Stimulated activated CD8-positive, alpha-beta memory T cell treated with anti-CD3 and anti-CD28 coated beads, Interleukin-7, amount 100 ng/mL, for 4 hours (primary cell): ENCODE measurements at regions not wholly inside any gene's neighbourhood (a gene's known extent, or its start where the extent isn't known, plus 50 kb on each side); places are given as distances from the start of the nearest gene placed in this dataset.

Experiments used
- DNase-seq, 2 donors: peaks; one replicate each; pipeline ENCODE4 v3.0.0-alpha.2; 2020; ENCODE audit warnings: low read depth in 2 of 2

- no peak for DNase-seq
Observed at GRCh38 chr2:6452702-6453481, 412.8 kb downstream of the CMPK2 start.

GRCh38 chr2:6454286-6454990, 411.3 kb downstream of the CMPK2 start:
- no peak for DNase-seq

GRCh38 chr2:6459138-6459537, 406.6 kb downstream of the CMPK2 start:
- no peak for DNase-seq

- no peak for DNase-seq
Observed at GRCh38 chr2:6470518-6470917, 395.2 kb downstream of the CMPK2 start.

GRCh38 chr2:6471419-6471818, 394.3 kb downstream of the CMPK2 start:
- DNase-seq = no peak

GRCh38 chr2:6474161-6475140, 391.3 kb downstream of the CMPK2 start:
- DNase-seq = no peak

GRCh38 chr2:6475155-6475940, 390.4 kb downstream of the CMPK2 start:
- DNase-seq = no peak

- DNase-seq = no peak
Observed at GRCh38 chr2:6480514-6480913, 385.2 kb downstream of the CMPK2 start.

GRCh38 chr2:6482256-6482655, 383.5 kb downstream of the CMPK2 start:
- no peak for DNase-seq

GRCh38 chr2:6487765-6488164, 377.9 kb downstream of the CMPK2 start:
- no peak for DNase-seq

- no peak for DNase-seq
Observed at GRCh38 chr2:6492573-6492972, 373.1 kb downstream of the CMPK2 start.

GRCh38 chr2:6493266-6493665, 372.4 kb downstream of the CMPK2 start:
- DNase-seq = no peak

GRCh38 chr2:6493669-6494068, 372.0 kb downstream of the CMPK2 start:
- DNase-seq = no peak

- no peak for DNase-seq
Observed at GRCh38 chr2:6495466-6495865, 370.2 kb downstream of the CMPK2 start.

- DNase-seq = no peak
Observed at GRCh38 chr2:6496376-6496775, 369.3 kb downstream of the CMPK2 start.

- no peak for DNase-seq
Observed at GRCh38 chr2:6497048-6497447, 368.7 kb downstream of the CMPK2 start.

- no peak for DNase-seq
Observed at GRCh38 chr2:6498841-6499240, 366.9 kb downstream of the CMPK2 start.

GRCh38 chr2:6499691-6500090, 366.0 kb downstream of the CMPK2 start:
- no peak for DNase-seq

GRCh38 chr2:6506361-6506794, 359.3 kb downstream of the CMPK2 start:
- no peak for DNase-seq

- no peak for DNase-seq
Observed at GRCh38 chr2:6506859-6507258, 358.8 kb downstream of the CMPK2 start.

GRCh38 chr2:6510532-6510931, 355.2 kb downstream of the CMPK2 start:
- DNase-seq = no peak
